NB4 (cell line): ENCODE measurements at regions not wholly inside any gene's neighbourhood (a gene's known extent, or its start where the extent isn't known, plus 50 kb on each side); places are given as distances from the start of the nearest gene placed in this dataset.

ENCODE experiments used
- CTCF ChIP-seq: IDR thresholded peaks from one replicate; pipeline ENCODE4 v1.5.1; 2012; ENCODE audit warnings: low read depth, low read length
- MYC ChIP-seq: IDR thresholded peaks from 2 replicates; pipeline ENCODE4 v1.6.1; 2011; ENCODE audit warnings: low read depth, low read length
- TF ChIP-seq, protein P1 (sequence below): IDR thresholded peaks from 2 replicates; pipeline ENCODE4 v1.6.1; 2011; ENCODE audit warnings: low read depth, low read length

- TF ChIP-seq MYC (no peak), CTCF (no peak)
- TF ChIP-seq, protein P1, sequence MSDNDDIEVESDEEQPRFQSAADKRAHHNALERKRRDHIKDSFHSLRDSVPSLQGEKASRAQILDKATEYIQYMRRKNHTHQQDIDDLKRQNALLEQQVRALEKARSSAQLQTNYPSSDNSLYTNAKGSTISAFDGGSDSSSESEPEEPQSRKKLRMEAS = no peak
Observed at GRCh38 chr6:56789879-56790278, 147.2 kb upstream of the DST start.
